HG03095 (cell line): ENCODE measurements at regions not wholly inside any gene's neighbourhood (a gene's known extent, or its start where the extent isn't known, plus 50 kb on each side); places are given as distances from the start of the nearest gene placed in this dataset.

ENCODE experiments used
- ATAC-seq: cut with Tn5 transposase; IDR thresholded peaks from one replicate; pipeline ENCODE4 v1.9.1; 2021; ENCODE audit warnings: moderate library complexity; ENCODE audit not compliant: unreplicated experiment

- no peak for ATAC-seq
Measured at GRCh38 chr11:103659743-103660142, 376.7 kb upstream of the DDI1 start.

DNA sequence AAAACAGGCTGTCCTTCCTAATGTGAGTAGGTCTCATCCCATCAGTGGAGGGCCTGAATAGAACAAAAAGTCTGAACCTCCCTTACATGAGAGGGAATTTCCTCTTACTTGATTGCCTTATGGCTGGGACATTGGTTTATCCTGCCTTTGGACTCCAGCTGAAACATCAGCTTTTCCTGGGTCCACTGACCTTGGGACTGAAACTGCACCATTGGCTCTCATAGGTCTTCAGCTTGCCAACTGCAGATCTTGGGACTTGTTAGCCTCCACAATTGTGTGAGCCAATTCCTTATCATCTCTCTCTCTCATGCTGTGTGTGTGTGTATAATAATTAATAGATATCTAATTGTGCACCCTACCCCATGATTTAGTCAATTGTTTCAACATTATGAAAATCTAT is 375.3 kb upstream of the DDI1 start:
- ATAC-seq = no peak

DNA sequence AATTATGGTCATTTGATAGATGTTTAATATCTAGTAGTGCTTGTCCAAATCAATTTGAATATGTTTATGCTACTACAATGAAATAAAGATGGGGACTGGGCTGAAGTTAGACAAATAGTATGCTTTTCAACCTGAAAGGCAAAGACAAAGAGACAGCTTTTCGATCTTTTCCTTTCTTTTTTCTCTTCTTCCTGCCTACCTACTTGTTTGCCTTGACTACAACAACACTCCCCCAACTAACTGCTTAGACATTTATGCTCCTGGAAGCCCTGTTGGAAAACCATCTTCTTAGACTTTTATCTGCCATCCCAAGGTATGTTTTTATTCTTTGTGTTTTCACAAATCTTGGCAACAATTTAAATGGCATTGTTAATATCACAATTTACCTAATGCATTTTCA is 374.4 kb upstream of the DDI1 start:
- ATAC-seq = no peak

GRCh38 chr11:103662880-103663279 is 373.6 kb upstream of the DDI1 start:
- no peak for ATAC-seq

GRCh38 chr11:103668859-103669258 is 367.6 kb upstream of the DDI1 start:
- no peak for ATAC-seq

DNA sequence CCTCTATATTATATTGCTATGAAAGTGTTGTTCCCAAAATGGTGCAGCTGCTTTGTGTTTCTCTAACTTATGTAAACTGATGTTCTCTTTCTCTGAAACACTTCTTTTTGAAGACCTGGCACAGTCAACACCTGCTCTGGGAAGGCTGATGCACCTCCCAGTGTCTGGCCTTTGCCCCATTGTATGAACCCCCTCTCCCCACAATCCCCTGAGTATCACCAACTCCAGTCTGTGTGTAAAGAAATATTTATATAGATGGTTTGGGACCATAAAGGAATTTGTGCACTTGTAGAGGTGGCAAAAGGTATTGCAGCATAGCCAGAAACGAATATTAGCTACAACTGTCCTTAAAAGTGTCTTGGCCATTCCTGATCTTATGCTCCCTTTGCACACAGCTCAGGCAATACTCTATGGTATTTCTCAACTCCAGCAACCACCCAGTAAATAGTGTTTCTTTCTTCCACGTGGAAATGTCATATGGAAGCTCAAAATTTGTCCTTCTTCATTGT is 365.2 kb upstream of the DDI1 start:
- ATAC-seq = no peak

GRCh38 chr11:103673773-103674172 is 362.7 kb upstream of the DDI1 start:
- no peak for ATAC-seq

DNA sequence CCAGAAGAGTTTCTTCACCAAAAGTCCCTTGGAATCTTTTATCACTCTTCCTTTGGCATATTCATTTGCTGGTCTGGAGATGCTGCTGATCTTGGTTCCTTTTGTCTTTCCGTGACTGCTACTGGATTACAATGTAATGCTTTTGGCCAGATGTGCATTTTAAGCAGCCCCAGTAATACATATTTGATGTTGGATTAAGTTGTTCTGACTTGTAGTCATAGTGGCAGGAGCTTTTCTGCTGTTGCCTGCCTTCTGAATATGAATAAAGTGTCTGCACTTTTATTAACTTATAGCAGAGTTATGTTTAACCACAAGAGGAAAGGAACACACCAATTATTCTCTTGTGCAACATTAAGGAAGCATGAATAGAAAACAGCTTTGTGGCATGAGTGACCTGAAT is 360.0 kb upstream of the DDI1 start:
- ATAC-seq = no peak

GRCh38 chr11:103680826-103681225 is 355.6 kb upstream of the DDI1 start:
- ATAC-seq = no peak

DNA sequence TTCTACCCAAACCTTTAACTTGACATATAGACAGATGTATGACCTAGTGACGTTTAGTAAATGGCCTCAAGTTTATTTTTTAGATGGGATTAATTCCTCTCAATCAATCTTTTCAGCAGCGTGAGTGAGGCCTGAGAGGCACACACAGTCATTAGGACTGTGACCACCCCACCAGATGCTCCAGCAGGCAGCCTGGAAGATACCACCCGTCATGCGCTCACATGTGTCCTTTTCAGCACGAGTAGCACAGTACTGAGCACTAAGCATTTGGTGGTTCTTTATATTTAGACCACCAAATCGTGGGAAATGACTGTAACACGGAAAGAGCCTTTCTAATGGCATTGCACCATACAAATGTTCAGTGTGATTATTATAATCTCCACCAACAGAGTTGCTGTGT is 354.6 kb upstream of the DDI1 start:
- ATAC-seq = no peak

GRCh38 chr11:103682318-103683184 is 353.9 kb upstream of the DDI1 start:
- ATAC-seq = peak; percentile 95

GRCh38 chr11:103683576-103683975 is 352.9 kb upstream of the DDI1 start:
- no peak for ATAC-seq

DNA sequence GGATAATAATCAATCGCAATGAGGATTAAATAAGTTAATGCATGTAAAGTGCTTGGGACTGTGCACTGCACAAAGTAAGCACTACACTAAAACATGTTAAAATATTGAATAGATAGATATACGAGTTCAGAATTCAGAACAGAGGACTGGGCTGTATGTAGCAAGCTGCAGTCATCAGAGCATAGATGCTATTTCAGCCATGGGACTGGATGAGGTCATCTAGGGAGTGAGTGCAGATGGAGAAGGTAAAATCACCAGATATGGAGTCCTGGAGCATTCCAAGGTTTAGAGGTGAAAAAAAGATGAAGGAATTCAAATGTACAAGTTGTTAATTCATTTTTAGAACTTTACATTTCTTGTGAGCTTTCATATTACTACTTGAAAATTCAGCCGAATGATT is 347.5 kb upstream of the DDI1 start:
- ATAC-seq = no peak

DNA sequence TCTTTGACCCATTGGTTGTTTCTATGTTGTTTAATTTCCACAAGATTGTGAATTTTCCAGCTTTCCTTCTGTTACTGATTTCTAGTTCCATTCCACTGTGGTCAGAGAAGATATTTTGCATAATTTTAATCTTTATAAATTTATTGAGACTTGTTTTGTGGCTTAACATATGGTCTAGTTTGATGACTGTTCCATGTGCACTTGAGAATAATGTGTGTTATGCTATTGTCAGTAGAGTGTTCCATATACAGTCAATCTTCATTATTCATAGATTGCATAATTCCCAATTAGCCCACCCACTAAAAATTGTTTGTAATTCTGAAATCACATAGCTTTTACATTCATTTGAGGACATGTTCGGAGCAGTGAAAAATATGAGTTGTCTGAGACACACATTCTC is 346.1 kb upstream of the DDI1 start:
- no peak for ATAC-seq

DNA sequence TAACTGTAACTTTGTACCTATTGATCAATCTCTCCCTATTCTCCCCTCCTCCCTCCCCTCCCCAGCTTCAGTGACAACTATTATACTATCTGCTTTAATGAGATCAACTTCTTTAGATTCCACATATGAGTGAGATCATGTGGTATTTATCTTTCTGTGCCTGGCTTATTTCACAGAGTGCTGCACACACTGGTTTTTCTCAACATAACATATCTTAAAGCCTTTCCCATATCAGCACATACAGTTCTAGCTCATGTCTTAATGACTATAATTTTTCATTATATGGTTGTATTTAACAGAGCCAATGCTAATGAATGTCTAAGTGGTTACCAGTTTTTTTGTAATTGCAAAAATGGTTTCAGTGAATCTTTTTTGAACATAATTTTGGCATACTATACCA is 340.3 kb upstream of the DDI1 start:
- no peak for ATAC-seq

DNA sequence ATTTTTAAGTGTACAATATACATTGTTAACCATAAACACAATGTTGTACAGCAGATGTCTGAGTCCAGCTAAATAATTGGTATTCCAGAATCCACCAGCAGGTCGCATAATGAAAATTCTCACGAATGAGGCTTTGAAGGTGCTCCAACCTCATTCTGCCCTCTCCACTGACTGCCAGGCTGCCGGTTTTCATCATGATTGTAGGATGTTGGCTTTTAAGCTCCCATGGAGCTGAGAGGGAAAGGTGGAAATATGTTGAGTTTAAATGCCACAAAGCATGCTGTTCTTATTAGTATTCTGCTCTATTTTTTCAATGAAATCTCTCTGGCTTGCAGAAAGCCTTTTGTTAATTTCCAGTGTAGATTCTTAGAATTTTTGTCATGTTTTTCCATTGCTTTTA is 337.2 kb upstream of the DDI1 start:
- ATAC-seq = no peak

DNA sequence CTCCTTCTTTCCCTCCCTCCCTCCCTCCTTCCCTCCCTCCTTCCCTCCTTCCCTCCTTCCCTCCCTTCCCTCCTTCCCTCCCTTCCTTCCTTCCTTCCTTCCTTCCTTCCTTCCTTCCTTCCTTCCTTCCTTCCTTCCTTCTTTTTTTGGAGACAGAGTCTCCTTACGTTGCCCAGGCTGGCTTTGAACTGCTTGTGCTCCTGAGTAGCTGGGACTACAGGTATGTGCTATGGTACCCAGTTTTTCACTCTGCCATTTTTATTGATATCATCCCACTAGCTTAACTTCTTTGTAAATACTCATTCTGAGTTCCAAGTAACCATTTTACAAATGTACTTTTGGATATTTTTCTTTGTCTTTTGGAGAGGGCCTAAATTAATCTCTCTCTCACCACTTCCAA is 336.8 kb upstream of the DDI1 start:
- no peak for ATAC-seq

DNA sequence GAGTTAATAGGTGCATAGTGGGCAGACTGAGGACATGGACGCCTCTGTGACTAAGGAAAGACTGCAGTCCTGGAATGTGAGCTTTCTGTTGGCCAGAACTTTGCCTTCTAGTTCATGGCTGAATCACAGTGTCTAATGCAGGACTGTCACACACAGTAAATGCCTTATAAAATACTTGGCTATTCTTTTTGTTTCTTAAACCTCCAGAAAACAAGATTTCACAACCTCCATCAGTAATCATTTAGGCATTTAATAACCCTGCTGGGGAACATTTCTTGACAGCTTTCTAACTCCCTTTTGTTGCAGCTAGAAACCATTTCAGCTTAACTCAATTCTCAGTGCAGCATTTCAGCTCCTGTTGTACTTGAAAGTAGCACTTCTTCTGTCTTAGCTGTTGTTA is 335.8 kb upstream of the DDI1 start:
- no peak for ATAC-seq

DNA sequence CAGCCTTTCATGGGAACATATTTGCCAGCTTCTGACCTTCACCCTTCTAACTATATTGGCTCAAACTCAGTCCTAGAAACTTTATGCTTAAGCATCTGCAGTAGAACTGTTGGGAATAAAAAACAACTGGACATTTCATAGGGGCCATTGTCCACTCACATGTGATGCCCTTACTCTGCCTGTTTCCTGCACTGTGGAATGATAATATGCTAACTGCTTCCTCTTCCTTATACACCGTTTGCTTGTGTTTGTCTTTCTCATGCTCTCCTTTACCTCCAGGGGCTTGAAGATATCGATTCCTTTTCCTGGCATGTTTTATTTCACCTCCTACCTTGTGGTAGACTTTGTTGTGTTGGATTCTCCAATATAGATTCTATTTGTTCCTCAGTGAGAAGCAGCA is 333.0 kb upstream of the DDI1 start:
- no peak for ATAC-seq

- no peak for ATAC-seq
Measured at GRCh38 chr11:103703954-103704353, 332.5 kb upstream of the DDI1 start.

DNA sequence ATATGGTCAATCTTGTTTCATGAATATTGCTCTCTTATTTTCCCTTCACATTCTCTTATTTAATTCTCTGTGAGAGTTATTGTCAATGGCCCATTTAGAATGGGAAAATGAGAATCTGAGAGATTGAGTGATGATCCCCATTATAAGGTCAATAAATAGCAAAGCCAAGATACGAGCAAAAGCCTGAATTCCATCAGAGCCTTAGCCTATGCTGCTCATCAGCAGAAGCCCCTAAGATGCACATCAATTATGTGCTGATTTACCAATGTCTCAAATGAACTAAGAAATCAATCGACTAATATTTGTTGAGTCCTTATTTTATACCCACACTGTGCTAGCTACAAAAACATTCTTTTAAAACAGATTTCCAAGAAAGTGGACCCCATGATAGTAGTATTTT is 330.8 kb upstream of the DDI1 start:
- ATAC-seq = no peak

GRCh38 chr11:103709371-103709770 is 327.1 kb upstream of the DDI1 start:
- ATAC-seq = no peak

GRCh38 chr11:103714246-103714645 is 322.2 kb upstream of the DDI1 start:
- no peak for ATAC-seq
